Activated B cell treated with CpG ODN at 0.5 μM for 24 hours (primary cell): ENCODE measurements at regions not wholly inside any gene's neighbourhood (a gene's known extent, or its start where the extent isn't known, plus 50 kb on each side); places are given as distances from the start of the nearest gene placed in this dataset.

ENCODE experiments used
- ATAC-seq: fragments of 200-7000 bp; cut with Tn5 transposase; one replicate; pipeline ENCODE4 v1.10.0; 2021; ENCODE audit warnings: low read depth, mild to moderate bottlenecking, moderate library complexity
- CTCF ChIA-PET: fragments of 350-600 bp; sonication (Branson Sonifier 250); formaldehyde crosslinking; loops from one replicate; lab custom pipeline; 2021; ENCODE audit warnings: antibody characterized with exemption; lab: Charles Lee
- POLR2A ChIA-PET: fragments of 350-600 bp; sonication (Branson Sonifier 250); formaldehyde crosslinking; loops from one replicate; lab custom pipeline; 2021; ENCODE audit warnings: antibody characterized with exemption; lab: Charles Lee
- DNase-seq: peaks from one replicate; pipeline ENCODE4 v3.0.0; 2022
- H3K27ac Mint-ChIP-seq: one replicate; pipeline ENCODE4 v1.8.0; 2020; ENCODE audit warnings: mixed read lengths
- H3K27me3 Mint-ChIP-seq: one replicate; pipeline ENCODE4 v1.8.0; 2021; ENCODE audit warnings: mixed read lengths
- H3K36me3 Mint-ChIP-seq: one replicate; pipeline ENCODE4 v1.8.0; 2021; ENCODE audit warnings: low read depth, mixed read lengths
- H3K4me1 Mint-ChIP-seq: one replicate; pipeline ENCODE4 v1.8.0; 2021; ENCODE audit warnings: mixed read lengths
- H3K4me3 Mint-ChIP-seq: one replicate; pipeline ENCODE4 v1.8.0; 2020; ENCODE audit warnings: mild to moderate bottlenecking, mixed read lengths
- H3K9me3 Mint-ChIP-seq: one replicate; pipeline ENCODE4 v1.8.0; 2020; ENCODE audit warnings: mixed read lengths
- CTCF ChIP-seq: fragments of 200-600 bp; IDR thresholded peaks from one replicate; pipeline ENCODE4 v1.8.0; 2022; ENCODE audit warnings: antibody characterized with exemption, mild to moderate bottlenecking
- intact Hi-C: fragments of 100-400 bp; cut with micrococcal nuclease; formaldehyde crosslinking; loops from one replicate; pipeline ENCODE4 v1.15.1; 2024

DNA sequence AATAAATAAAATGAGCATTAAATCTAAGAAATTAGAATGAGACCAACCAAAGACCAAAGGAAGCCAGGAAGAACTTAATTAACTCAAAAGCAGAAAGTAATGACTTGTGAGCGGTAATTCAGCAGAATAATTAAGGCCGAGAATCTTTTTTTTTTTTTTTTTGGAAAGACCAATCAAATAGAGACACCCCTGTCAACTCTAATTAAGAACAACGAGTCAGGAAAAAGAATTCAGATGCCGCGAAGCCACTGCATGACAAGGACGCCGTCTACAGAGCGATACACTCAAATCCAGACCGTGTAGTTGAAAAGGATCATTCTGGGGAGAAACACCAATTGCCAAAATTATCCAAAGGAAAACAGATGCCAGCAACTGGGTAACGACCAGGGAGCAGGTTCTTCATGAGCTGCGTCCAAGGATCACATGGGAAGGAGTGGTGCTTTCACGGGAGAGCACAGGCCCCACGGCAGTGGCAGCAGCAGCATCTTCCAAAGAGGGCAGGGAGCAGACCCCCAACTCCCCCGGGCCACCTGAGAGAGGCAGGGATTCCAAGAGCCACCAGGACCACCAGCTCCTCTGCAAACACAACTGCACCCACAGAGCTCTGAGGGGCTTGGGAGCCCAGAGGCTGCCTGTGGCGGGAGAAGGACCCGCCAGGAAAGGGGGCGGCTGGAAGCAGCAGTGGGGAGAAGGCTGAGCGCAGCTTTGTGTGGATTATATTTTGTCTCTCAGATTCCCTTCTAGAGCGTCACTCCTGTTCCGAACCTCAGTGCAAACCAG is 469.8 kb downstream of the BRD1 start:
- Mint-ChIP-seq H3K4me3 (no peak overlapping the region), H3K36me3 (no peaks in the 10 kb centered on the region), H3K9me3 (no peaks in the 10 kb centered on the region), H3K27ac (no peak overlapping the region), H3K4me1 (no peaks in the 10 kb centered on the region), H3K27me3 (peaks cover 16% of the 10 kb centered on the region)
- POLR2A ChIA-PET = no interaction called here
- TF ChIP-seq CTCF = no peak
- DNase-seq (no peak), ATAC-seq (no peak)
- CTCF ChIA-PET = no interaction called here
- intact Hi-C loops = no loop called here

- H3K4me1 Mint-ChIP-seq = no peaks in the 10 kb centered on the region
- ChIA-PET CTCF (no interaction called here), POLR2A (no interaction called here)
- H3K4me3 Mint-ChIP-seq = no peak overlapping the region
- peaks cover 16% of the 10 kb centered on the region for H3K27me3 Mint-ChIP-seq
- DNase-seq = no peak
- intact Hi-C loops = no loop called here
- H3K36me3 Mint-ChIP-seq = no peaks in the 10 kb centered on the region
- H3K9me3 Mint-ChIP-seq = no peaks in the 10 kb centered on the region
- no peak for TF ChIP-seq CTCF
- ATAC-seq = no peak
- H3K27ac Mint-ChIP-seq = no peak overlapping the region
These were observed 471.2 kb downstream of the BRD1 start for GRCh38 chr22:49356428-49356827.

DNA sequence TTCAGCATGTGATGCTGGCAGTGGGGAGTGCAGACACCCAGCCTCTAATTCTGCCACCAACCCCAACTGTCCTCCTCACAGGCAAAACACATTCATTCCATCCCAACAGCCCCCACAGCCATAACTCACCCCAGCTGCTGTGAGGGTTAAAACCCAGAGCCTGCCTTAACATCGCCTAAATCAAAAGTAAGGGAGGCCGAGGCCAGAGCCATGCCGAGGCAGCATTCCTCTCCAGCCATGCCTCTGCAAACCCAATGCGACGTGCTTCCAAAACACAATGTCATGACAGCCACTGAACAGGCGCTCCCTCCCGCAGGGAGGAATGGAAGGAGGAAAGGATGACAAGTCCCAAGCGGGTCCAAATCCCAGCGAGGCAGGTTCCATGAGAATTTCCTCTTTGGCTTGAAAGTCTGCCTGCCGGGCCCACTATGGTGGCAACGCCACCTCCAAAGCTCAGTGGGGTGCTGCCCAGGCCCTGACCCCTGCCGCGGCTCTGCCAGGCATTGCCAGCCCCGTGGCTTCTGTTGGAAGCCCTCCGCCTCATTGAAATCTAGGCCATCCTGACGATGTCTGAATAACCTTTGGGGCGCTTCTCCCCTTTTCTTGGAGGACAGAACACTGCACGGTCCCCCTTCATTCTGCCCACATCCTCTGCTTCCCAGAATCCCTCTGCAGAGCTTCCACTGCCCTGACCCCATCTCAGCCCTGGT is 472.3 kb downstream of the BRD1 start:
- no peak for DNase-seq
- intact Hi-C loops = no loop called here
- Mint-ChIP-seq H3K27ac (no peak overlapping the region), H3K9me3 (no peaks in the 10 kb centered on the region), H3K4me3 (no peak overlapping the region), H3K27me3 (peaks cover 16% of the 10 kb centered on the region), H3K4me1 (no peaks in the 10 kb centered on the region), H3K36me3 (no peaks in the 10 kb centered on the region)
- ATAC-seq = no peak
- no peak for TF ChIP-seq CTCF
- CTCF ChIA-PET = no interaction called here
- POLR2A ChIA-PET = no interaction called here

DNA sequence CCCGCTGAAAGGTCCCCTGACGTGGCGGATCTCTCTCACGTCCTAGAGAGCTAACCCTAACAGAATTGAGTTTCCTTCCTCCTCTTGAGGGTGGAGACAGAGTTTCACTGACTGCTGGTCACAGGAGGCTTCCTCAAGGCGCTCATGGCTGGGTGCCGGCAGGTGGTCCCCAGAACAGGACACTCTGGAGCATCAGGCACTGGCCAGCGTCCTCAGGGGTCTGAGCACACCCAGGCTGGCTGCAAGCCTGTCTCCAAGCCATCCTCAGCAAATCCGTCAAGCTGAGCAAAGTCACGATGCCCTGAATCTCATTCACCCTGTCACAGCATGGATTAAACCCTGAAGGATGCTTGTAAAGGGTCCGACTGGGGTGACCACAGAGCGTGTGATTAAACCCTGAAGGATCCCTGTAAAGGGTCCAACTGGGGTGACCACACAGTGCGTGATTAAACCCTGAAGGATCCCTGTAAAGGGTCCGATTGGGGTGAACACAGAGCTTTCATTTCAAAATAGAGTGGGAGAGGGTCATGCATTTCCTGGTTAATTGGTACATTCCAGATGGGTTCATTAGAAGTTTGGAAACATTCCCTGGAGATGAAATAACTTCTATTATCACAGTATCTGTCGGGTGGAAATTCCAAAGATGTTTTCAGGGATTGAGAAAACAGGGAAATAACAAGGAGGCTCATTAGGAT is 473.0 kb downstream of the BRD1 start:
- DNase-seq (no peak), ATAC-seq (no peak)
- ChIA-PET POLR2A (no interaction called here), CTCF (no interaction called here)
- Mint-ChIP-seq H3K36me3 (no peaks in the 10 kb centered on the region), H3K27me3 (peaks cover 16% of the 10 kb centered on the region), H3K4me1 (no peaks in the 10 kb centered on the region), H3K9me3 (no peaks in the 10 kb centered on the region), H3K4me3 (no peak overlapping the region), H3K27ac (no peak overlapping the region)
- intact Hi-C loops = no loop called here
- no peak for TF ChIP-seq CTCF

GRCh38 chr22:49353235-49353634 is 474.4 kb downstream of the BRD1 start:
- H3K27ac Mint-ChIP-seq = no peak overlapping the region
- ATAC-seq = no peak
- no peak overlapping the region for H3K4me3 Mint-ChIP-seq
- no peak for TF ChIP-seq CTCF
- POLR2A ChIA-PET = no interaction called here
- CTCF ChIA-PET = no interaction called here
- no peak for DNase-seq
- H3K4me1 Mint-ChIP-seq = no peaks in the 10 kb centered on the region
- peaks cover 16% of the 10 kb centered on the region for H3K27me3 Mint-ChIP-seq
- no peaks in the 10 kb centered on the region for H3K36me3 Mint-ChIP-seq
- intact Hi-C loops = no loop called here
- no peaks in the 10 kb centered on the region for H3K9me3 Mint-ChIP-seq
